ENCODE measurements at regions not wholly inside any gene's neighbourhood (a gene's known extent, or its start where the extent isn't known, plus 50 kb on each side); places are given as distances from the start of the nearest gene placed in this dataset.

DNA sequence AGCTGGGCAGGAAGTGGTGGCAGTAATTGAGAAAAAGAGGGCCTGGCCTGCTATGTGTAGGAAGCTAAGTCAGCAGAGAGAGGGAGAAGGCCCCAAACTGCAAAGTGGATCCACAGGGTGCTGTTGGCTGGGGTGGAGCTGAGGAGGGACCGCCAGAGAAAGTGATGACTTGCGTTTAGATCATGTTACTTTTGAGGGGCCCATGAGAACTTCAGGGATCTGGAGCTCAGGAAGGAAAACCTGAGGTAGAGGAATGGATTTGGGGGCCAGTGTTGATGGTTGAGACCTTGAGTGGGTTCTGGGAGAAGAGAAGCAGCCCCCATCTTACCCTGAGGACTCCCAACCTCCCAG, 155.5 kb downstream of the MRPL14 start:
- TF ChIP-seq, protein P1, sequence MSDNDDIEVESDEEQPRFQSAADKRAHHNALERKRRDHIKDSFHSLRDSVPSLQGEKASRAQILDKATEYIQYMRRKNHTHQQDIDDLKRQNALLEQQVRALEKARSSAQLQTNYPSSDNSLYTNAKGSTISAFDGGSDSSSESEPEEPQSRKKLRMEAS (IDR thresholded peaks at IDR 0.05; ENCODE audit: low read depth, low read length), result no peak
- TF ChIP-seq MYC (IDR thresholded peaks at IDR 0.05; ENCODE audit: low read depth, low read length), result no peak
- TF ChIP-seq, protein P2, sequence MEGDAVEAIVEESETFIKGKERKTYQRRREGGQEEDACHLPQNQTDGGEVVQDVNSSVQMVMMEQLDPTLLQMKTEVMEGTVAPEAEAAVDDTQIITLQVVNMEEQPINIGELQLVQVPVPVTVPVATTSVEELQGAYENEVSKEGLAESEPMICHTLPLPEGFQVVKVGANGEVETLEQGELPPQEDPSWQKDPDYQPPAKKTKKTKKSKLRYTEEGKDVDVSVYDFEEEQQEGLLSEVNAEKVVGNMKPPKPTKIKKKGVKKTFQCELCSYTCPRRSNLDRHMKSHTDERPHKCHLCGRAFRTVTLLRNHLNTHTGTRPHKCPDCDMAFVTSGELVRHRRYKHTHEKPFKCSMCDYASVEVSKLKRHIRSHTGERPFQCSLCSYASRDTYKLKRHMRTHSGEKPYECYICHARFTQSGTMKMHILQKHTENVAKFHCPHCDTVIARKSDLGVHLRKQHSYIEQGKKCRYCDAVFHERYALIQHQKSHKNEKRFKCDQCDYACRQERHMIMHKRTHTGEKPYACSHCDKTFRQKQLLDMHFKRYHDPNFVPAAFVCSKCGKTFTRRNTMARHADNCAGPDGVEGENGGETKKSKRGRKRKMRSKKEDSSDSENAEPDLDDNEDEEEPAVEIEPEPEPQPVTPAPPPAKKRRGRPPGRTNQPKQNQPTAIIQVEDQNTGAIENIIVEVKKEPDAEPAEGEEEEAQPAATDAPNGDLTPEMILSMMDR (IDR thresholded peaks at IDR 0.05; ENCODE audit: low read depth, low read length), result no peak
- H3K4me3 ChIP-seq (ENCODE audit: low read depth, low read length), result no peak overlapping the region
- no peak for DNase-seq (ENCODE audit: low read depth)

DNA sequence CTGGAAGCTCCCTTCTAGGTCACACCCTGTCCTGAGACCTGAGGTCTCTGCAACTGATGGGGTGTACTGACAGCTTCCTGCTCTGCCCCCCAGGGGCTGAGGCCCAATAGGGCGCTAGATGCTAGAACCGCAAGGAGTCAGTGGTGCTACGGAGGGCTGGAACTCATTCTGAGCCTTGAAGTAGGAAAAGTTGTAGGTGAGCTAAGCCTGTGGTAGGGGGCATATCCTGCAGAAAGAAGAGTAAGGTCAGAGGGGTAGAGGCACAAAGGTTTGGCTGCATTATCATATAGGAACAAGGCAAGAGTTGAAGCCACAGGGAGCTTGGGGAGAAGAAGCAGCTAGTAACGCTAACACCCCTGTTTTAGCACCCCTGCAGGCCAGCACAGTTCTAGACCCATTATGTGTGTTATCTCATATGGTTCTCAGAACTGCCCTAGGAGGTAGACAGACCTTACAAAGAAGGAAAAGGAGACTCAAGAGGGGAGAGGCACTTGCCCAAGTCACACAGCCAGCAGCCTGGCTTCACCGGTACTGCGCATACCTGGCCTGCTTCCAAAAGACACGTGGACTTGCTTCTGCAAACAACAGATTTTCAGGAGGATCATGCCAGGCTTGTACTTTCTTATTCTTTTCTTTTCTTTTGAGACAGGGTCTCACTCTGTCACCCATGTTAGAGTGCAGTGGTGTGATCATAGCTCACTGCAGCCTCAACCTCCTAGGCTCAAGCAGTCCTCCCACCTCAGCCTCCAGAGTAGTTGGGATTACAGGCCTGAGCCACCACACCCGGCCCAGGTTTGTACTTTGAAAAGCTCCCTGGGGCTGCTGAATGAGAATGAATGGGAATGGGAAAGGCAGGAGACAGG, 156.1 kb downstream of the MRPL14 start:
- TF ChIP-seq MYC (IDR thresholded peaks at IDR 0.05; ENCODE audit: low read depth, low read length) (no peak), POLR2A (IDR thresholded peaks at IDR 0.05; ENCODE audit: extremely low read depth, insufficient read length) (no peak)
- TF ChIP-seq, protein P1 (IDR thresholded peaks at IDR 0.05; ENCODE audit: low read depth, low read length), result no peak
- TF ChIP-seq, protein P2 (IDR thresholded peaks at IDR 0.05; ENCODE audit: low read depth, low read length), result no peak
- DNase-seq (ENCODE audit: low read depth), result no peak
- no peak overlapping the region for H3K4me3 ChIP-seq (ENCODE audit: low read depth, low read length)

DNA sequence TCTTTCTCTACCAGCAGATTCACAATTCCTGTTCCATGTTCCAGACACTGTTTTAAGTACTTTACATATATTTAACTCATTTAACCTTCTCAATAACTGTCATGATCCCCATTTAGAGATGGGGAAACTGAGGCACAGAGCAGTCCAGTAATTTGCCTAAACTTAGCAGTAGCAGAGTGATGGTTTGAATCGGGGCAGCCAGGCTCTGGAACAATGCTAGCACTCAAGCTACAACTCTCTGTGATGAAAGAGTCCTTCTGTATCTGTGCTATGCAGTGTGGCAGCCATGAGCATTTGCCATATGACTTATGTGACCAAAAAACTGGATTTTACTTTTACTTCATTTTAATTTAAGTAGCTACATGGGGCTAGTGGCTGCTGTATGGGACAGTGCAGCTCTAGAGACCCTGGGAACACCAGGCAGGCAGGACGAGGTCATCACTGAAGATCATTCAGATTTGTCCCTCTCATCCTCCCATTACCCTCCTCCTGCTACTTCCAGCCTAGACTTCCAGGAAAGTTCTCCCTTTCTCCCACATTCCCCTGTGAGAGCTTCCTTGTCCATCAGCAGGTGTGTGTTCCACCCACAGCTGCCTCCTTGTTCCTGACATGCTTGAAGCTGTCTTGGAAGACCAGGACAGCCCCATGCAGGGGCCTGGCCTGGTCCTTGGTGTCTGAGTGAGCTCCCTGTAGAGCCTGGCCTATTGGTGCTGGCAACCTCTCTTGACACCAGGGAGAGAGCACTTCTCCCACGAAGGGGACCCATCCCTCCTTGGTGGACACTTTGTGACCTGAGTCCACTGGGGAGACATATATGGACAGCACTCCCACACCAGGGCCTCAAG, 157.0 kb downstream of the MRPL14 start:
- H3K4me3 ChIP-seq (ENCODE audit: low read depth, low read length), result no peak overlapping the region
- TF ChIP-seq MYC (IDR thresholded peaks at IDR 0.05; ENCODE audit: low read depth, low read length), result no peak
- TF ChIP-seq, protein P1 (IDR thresholded peaks at IDR 0.05; ENCODE audit: low read depth, low read length), result no peak
- no peak for TF ChIP-seq POLR2A (IDR thresholded peaks at IDR 0.05; ENCODE audit: extremely low read depth, insufficient read length)
- TF ChIP-seq, protein P2 (IDR thresholded peaks at IDR 0.05; ENCODE audit: low read depth, low read length), result no peak
- DNase-seq (ENCODE audit: low read depth), result no peak

DNA sequence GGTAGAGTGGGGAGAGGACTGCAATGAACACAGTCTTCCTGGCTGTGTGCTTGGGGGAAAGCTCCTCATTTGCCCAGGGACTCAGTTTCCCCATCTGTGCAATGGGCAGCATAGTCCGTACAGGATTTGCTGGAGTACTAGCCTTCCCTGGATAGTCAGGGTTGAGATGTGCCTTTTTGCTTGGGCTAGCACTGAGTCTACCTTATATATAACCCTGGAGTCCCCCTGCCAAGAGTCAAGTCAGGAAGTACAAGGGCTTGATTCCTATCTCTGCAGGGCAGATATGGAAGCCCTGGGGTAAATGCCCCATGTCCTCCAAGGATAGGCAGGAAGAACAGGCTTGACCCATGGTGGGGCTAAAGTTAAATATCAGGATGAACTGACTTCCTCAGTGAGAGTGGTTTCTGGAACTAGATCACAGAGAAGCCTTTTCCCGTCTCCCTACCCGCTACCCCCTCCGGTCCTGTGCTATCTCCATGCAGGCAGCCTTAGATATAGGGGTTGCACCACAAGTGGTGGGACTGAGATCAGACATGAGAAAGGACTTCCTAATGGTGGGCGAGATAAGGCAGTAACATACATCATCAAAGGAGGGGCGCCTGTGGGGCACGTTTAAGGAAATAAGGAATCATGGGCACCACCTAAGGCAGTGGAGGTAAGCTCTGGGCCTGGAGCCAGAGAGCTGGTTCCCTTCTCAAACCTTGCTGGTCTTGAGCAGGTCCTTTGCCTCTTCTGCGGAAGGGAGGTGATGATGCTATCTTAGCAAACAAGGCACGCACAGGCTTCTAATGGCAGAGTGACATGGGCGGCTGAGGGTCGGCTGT, 157.9 kb downstream of the MRPL14 start:
- no peak for DNase-seq (ENCODE audit: low read depth)
- TF ChIP-seq, protein P1 (IDR thresholded peaks at IDR 0.05; ENCODE audit: low read depth, low read length), result no peak
- TF ChIP-seq POLR2A (IDR thresholded peaks at IDR 0.05; ENCODE audit: extremely low read depth, insufficient read length) (no peak), MYC (IDR thresholded peaks at IDR 0.05; ENCODE audit: low read depth, low read length) (no peak)
- TF ChIP-seq, protein P2 (IDR thresholded peaks at IDR 0.05; ENCODE audit: low read depth, low read length), result no peak

More for the DNA sequence above, 157.9 kb downstream of the MRPL14 start:
- no peak overlapping the region for H3K4me3 ChIP-seq (ENCODE audit: low read depth, low read length)

Measured in NB4 (cell line).